Panc1 (cell line): ENCODE measurements at regions not wholly inside any gene's neighbourhood (a gene's known extent, or its start where the extent isn't known, plus 50 kb on each side); places are given as distances from the start of the nearest gene placed in this dataset.
"Not testable (repeated sequence)": the region's sequence is repeated elsewhere in the genome, so short reads cannot be mapped to it uniquely, and the experiment has no call there.

Experiments used
- ATAC-seq: fragments of 200-7000 bp; cut with Tn5 transposase; 2 replicates; pipeline ENCODE4 v1.9.1; 2020; ENCODE audit warnings: mild to moderate bottlenecking, moderate library complexity
- BruUV-seq: library from RNA; stranded (reverse); fragments of 400-500 nt; replicated peaks from 2 replicates; lab custom pipeline; 2021; lab: Mats Ljungman, UMichigan
- CTCF ChIA-PET: fragments of 300-600 bp; sonication (Branson Sonifier 250); formaldehyde crosslinking; loops from one replicate; lab custom pipeline; 2022; ENCODE audit warnings: antibody characterized with exemption; lab: Charles Lee
- POLR2A ChIA-PET: fragments of 300-600 bp; sonication (Branson Sonifier 250); formaldehyde crosslinking; loops from one replicate; lab custom pipeline; 2022; ENCODE audit warnings: antibody characterized with exemption; lab: Charles Lee
- DNase-seq: peaks from one replicate; pipeline ENCODE4 v3.0.0-alpha.2; 2010; ENCODE audit warnings: low read depth, low spot score
- H3K27ac ChIP-seq: 2 replicates; pipeline ENCODE4 v1.5.1; 2011; ENCODE audit warnings: mild to moderate bottlenecking, low read length, inconsistent platforms
- H3K27me3 ChIP-seq: fragments of 200-500 bp; sonication (Bioruptor generic); 2 replicates; pipeline ENCODE4 v1.6.0; 2014; ENCODE audit warnings: low read length, inconsistent platforms; ENCODE audit not compliant: control insufficient read depth, insufficient read depth
- H3K36me3 ChIP-seq: fragments of 200-500 bp; sonication (Bioruptor generic); 2 replicates; pipeline ENCODE4 v1.5.1; 2014; ENCODE audit warnings: inconsistent platforms, mild to moderate bottlenecking, low read length, moderate library complexity; ENCODE audit not compliant: control insufficient read depth, insufficient read depth
- H3K4me1 ChIP-seq: 2 replicates; pipeline ENCODE4 v1.5.1; 2011; ENCODE audit warnings: inconsistent platforms, mild to moderate bottlenecking, low read length, moderate library complexity; ENCODE audit not compliant: control insufficient read depth, insufficient read depth
- H3K4me3 ChIP-seq, 2 experiments: 2 replicates each; pipeline ENCODE4 v1.5.1; 2011 to 2012; ENCODE audit warnings: low read depth in 2 of 2, low read length in 2 of 2, mild to moderate bottlenecking in 2 of 2, inconsistent platforms in 1 of 2, moderate library complexity in 1 of 2
- H3K9me3 ChIP-seq: fragments of 200-500 bp; sonication (Bioruptor generic); 2 replicates; pipeline ENCODE4 v1.5.1; 2014; ENCODE audit warnings: low read depth, mild to moderate bottlenecking, inconsistent platforms, low read length, moderate library complexity; ENCODE audit not compliant: control insufficient read depth, insufficient read depth
- POLR2AphosphoS5 ChIP-seq: IDR thresholded peaks from 2 replicates; pipeline ENCODE4 v1.6.1; 2012; ENCODE audit warnings: mild to moderate bottlenecking, low read depth, low read length, moderate library complexity
- SIN3A ChIP-seq: IDR thresholded peaks from 2 replicates; pipeline ENCODE4 v1.6.1; 2012; ENCODE audit warnings: low read depth, mild to moderate bottlenecking, low read length, moderate library complexity, borderline replicate concordance; ENCODE audit not compliant: insufficient read depth
- TCF7L2 ChIP-seq: IDR thresholded peaks from 2 replicates; pipeline ENCODE4 v1.6.1; 2011; ENCODE audit warnings: mild to moderate bottlenecking, low read depth, low read length, inconsistent platforms
- in situ Hi-C: cut with HindIII; loops from 2 replicates; pipeline ENCODE4 v1.10.0; 2016; ENCODE audit warnings: low sequenced_read_pairs, low pct_unique_long_range_greater_than_20kb
- intact Hi-C: fragments of 100-400 bp; cut with micrococcal nuclease; formaldehyde crosslinking; loops from one replicate; pipeline ENCODE4 v1.10.0; 2022; ENCODE audit not compliant: unreplicated experiment
- TF ChIP-seq, protein P1 (sequence below): fragments of 450-650 bp; IDR thresholded peaks from 2 replicates; pipeline ENCODE4 v1.5.1; 2017; ENCODE audit warnings: mild to moderate bottlenecking
- TF ChIP-seq, protein P2 (sequence below), 2 experiments: IDR thresholded peaks; 2 replicates each; pipeline ENCODE4 v1.6.1; 2011 to 2012; ENCODE audit warnings: low read depth in 2 of 2, control low read depth in 1 of 2, low read length in 1 of 2, mild to moderate bottlenecking in 1 of 2, moderate library complexity in 1 of 2; ENCODE audit not compliant: insufficient read depth in 1 of 2

DNA sequence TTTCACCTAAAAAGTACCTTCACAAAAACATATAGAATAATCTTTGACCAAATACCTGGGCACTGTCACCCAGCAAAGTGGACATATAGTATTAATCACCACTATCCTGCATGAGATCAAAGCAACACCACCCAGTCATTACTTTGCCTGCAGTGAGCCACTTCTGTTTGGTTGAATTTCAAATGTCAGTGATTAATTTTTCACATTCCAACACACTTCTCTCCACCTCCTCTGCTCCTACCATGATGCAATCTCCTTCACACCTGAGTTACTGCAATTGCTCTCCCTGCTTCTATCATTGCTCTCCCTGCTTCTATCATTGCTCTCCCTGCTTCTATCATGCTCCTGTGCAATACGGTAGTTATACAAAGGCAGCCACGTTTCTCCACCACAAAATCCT lies 106.1 kb upstream of the NETO1 start:
- Histone ChIP-seq H3K36me3 (no peaks in the 10 kb centered on the region), H3K4me1 (no peaks in the 10 kb centered on the region), H3K9me3 (no peaks in the 10 kb centered on the region), H3K4me3 (no peak overlapping the region), H3K27ac (no peak overlapping the region), H3K27me3 (no peaks in the 10 kb centered on the region)
- no TSS peak for BruUV-seq
- ATAC-seq (no peak), DNase-seq (no peak)
- in situ Hi-C loops, result no loop called here
- ChIA-PET CTCF (no interaction called here), POLR2A (no interaction called here)
- TF ChIP-seq SIN3A, result no peak
- no peak for TF ChIP-seq POLR2AphosphoS5
- TF ChIP-seq, protein P1, sequence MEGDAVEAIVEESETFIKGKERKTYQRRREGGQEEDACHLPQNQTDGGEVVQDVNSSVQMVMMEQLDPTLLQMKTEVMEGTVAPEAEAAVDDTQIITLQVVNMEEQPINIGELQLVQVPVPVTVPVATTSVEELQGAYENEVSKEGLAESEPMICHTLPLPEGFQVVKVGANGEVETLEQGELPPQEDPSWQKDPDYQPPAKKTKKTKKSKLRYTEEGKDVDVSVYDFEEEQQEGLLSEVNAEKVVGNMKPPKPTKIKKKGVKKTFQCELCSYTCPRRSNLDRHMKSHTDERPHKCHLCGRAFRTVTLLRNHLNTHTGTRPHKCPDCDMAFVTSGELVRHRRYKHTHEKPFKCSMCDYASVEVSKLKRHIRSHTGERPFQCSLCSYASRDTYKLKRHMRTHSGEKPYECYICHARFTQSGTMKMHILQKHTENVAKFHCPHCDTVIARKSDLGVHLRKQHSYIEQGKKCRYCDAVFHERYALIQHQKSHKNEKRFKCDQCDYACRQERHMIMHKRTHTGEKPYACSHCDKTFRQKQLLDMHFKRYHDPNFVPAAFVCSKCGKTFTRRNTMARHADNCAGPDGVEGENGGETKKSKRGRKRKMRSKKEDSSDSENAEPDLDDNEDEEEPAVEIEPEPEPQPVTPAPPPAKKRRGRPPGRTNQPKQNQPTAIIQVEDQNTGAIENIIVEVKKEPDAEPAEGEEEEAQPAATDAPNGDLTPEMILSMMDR, result no peak
- no peak for TF ChIP-seq TCF7L2
- TF ChIP-seq, protein P2, sequence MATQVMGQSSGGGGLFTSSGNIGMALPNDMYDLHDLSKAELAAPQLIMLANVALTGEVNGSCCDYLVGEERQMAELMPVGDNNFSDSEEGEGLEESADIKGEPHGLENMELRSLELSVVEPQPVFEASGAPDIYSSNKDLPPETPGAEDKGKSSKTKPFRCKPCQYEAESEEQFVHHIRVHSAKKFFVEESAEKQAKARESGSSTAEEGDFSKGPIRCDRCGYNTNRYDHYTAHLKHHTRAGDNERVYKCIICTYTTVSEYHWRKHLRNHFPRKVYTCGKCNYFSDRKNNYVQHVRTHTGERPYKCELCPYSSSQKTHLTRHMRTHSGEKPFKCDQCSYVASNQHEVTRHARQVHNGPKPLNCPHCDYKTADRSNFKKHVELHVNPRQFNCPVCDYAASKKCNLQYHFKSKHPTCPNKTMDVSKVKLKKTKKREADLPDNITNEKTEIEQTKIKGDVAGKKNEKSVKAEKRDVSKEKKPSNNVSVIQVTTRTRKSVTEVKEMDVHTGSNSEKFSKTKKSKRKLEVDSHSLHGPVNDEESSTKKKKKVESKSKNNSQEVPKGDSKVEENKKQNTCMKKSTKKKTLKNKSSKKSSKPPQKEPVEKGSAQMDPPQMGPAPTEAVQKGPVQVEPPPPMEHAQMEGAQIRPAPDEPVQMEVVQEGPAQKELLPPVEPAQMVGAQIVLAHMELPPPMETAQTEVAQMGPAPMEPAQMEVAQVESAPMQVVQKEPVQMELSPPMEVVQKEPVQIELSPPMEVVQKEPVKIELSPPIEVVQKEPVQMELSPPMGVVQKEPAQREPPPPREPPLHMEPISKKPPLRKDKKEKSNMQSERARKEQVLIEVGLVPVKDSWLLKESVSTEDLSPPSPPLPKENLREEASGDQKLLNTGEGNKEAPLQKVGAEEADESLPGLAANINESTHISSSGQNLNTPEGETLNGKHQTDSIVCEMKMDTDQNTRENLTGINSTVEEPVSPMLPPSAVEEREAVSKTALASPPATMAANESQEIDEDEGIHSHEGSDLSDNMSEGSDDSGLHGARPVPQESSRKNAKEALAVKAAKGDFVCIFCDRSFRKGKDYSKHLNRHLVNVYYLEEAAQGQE (IDR thresholded peaks at IDR 0.05; ENCODE audit: insufficient read depth in 1 of 2, low read depth in 2 of 2, low read length in 1 of 2), result no peak
- intact Hi-C loops, result no loop called here

DNA sequence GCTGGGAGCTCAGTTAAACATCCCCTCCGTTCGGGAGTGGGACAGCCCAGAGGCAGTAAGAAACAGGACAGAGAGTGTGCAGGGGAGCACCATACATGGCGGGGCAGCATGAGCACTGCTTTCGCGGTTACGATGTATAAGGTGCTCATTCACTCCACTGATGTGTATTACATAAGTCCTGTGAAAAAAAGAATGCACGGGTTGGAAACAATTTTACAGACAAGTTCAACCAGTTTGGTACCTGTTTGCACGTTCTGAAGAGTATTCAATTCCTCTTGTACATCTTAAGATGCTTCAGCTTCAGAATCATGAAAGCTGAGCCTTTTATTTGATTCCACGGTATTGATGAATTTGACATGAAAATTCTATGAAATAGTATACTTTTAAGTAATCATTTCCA lies 97.8 kb upstream of the NETO1 start:
- Histone ChIP-seq H3K4me3 (no peak overlapping the region), H3K27me3 (no peaks in the 10 kb centered on the region), H3K9me3 (no peaks in the 10 kb centered on the region), H3K4me1 (no peaks in the 10 kb centered on the region), H3K27ac (no peak overlapping the region), H3K36me3 (no peaks in the 10 kb centered on the region)
- in situ Hi-C loops (no loop called here), intact Hi-C loops (no loop called here)
- TF ChIP-seq, protein P1, result no peak
- no peak for TF ChIP-seq SIN3A
- TF ChIP-seq TCF7L2, result no peak
- no peak for TF ChIP-seq POLR2AphosphoS5
- TF ChIP-seq, protein P2 (IDR thresholded peaks at IDR 0.05; ENCODE audit: insufficient read depth in 1 of 2, low read depth in 2 of 2, low read length in 1 of 2), result no peak
- ATAC-seq, result no peak
- no peak for DNase-seq
- ChIA-PET POLR2A (no interaction called here), CTCF (no interaction called here)
- no TSS peak for BruUV-seq

DNA sequence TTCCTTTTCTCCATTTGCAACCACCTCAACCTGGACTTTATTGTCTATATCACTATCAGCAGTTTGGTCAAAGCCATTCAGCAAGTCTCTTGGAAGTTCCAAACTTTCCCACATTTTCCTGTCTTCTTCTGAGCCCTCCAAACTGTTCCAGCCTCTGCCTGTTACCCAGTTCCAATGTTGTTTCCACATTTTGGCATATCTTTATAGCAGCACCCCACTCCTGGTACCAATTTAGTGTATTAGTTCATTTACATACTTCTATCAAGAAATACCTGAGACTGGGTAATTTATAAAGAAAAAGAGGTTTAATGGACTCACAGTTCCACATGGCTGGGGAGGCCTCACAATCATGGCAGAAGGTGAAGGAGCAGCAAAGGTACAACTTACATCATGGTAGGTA lies 90.4 kb upstream of the NETO1 start:
- H3K4me1 ChIP-seq, H3K9me3 ChIP-seq, H3K36me3 ChIP-seq, intact Hi-C loops, H3K27me3 ChIP-seq, H3K27ac ChIP-seq, in situ Hi-C loops, H3K4me3 ChIP-seq, ATAC-seq, CTCF ChIA-PET, BruUV-seq, DNase-seq, POLR2A ChIA-PET: not testable (repeated sequence)
